ENCODE measurements at regions not wholly inside any gene's neighbourhood (a gene's known extent, or its start where the extent isn't known, plus 50 kb on each side); places are given as distances from the start of the nearest gene placed in this dataset.

DNA sequence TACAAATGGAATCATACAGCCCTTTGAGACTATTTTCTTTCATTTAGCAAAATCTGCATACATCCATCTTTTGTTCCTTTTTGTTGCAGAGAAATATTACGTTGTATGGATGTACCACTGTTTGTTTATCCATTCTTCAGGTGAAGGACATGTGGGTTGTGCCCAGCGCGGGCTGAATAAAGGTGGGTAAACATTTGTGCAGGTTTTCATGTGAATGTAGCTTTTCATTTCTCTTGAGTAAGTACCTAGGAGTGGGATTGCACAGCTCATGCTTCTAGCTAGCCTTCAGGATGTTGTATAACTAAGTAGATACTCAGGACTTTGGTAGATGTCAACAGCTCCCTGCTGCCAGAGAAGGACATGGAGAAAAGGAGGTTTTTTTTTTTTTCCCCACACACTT lies 50.6 kb upstream of the SPRED2 start (continued):
- TF ChIP-seq ZHX2 (IDR thresholded peaks at IDR 0.05; ENCODE audit: low read depth) = no peak
- no peak for TF ChIP-seq ZHX2 (CRISPR knock-in tag; IDR thresholded peaks at IDR 0.05; ENCODE audit: borderline replicate concordance)
- TF ChIP-seq PHB2 (IDR thresholded peaks at IDR 0.05; ENCODE audit: partially characterized antibody) = no peak
- no peak for TF ChIP-seq SMAD9 (CRISPR knock-in tag; IDR thresholded peaks at IDR 0.05)
- TF ChIP-seq, protein P1, sequence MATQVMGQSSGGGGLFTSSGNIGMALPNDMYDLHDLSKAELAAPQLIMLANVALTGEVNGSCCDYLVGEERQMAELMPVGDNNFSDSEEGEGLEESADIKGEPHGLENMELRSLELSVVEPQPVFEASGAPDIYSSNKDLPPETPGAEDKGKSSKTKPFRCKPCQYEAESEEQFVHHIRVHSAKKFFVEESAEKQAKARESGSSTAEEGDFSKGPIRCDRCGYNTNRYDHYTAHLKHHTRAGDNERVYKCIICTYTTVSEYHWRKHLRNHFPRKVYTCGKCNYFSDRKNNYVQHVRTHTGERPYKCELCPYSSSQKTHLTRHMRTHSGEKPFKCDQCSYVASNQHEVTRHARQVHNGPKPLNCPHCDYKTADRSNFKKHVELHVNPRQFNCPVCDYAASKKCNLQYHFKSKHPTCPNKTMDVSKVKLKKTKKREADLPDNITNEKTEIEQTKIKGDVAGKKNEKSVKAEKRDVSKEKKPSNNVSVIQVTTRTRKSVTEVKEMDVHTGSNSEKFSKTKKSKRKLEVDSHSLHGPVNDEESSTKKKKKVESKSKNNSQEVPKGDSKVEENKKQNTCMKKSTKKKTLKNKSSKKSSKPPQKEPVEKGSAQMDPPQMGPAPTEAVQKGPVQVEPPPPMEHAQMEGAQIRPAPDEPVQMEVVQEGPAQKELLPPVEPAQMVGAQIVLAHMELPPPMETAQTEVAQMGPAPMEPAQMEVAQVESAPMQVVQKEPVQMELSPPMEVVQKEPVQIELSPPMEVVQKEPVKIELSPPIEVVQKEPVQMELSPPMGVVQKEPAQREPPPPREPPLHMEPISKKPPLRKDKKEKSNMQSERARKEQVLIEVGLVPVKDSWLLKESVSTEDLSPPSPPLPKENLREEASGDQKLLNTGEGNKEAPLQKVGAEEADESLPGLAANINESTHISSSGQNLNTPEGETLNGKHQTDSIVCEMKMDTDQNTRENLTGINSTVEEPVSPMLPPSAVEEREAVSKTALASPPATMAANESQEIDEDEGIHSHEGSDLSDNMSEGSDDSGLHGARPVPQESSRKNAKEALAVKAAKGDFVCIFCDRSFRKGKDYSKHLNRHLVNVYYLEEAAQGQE (IDR thresholded peaks at IDR 0.05; ENCODE audit: borderline replicate concordance in 1 of 2, low read depth in 1 of 2, low read length in 2 of 2) = 0 out of 4 replicates have a peak, but pooled peaks of 1 of the 2 experiments have one; percentile 16
- TF ChIP-seq MYNN (CRISPR knock-in tag; IDR thresholded peaks at IDR 0.05; ENCODE audit: low read depth) = no peak
- TF ChIP-seq, protein P2, sequence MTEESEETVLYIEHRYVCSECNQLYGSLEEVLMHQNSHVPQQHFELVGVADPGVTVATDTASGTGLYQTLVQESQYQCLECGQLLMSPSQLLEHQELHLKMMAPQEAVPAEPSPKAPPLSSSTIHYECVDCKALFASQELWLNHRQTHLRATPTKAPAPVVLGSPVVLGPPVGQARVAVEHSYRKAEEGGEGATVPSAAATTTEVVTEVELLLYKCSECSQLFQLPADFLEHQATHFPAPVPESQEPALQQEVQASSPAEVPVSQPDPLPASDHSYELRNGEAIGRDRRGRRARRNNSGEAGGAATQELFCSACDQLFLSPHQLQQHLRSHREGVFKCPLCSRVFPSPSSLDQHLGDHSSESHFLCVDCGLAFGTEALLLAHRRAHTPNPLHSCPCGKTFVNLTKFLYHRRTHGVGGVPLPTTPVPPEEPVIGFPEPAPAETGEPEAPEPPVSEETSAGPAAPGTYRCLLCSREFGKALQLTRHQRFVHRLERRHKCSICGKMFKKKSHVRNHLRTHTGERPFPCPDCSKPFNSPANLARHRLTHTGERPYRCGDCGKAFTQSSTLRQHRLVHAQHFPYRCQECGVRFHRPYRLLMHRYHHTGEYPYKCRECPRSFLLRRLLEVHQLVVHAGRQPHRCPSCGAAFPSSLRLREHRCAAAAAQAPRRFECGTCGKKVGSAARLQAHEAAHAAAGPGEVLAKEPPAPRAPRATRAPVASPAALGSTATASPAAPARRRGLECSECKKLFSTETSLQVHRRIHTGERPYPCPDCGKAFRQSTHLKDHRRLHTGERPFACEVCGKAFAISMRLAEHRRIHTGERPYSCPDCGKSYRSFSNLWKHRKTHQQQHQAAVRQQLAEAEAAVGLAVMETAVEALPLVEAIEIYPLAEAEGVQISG (CRISPR knock-in tag; IDR thresholded peaks at IDR 0.05) = no peak
- TF ChIP-seq PRMT3 (CRISPR knock-in tag; IDR thresholded peaks at IDR 0.05; ENCODE audit: borderline replicate concordance, low read depth) = no peak
- peak; percentile 44; the same call in 1 of the 2 replicates for TF ChIP-seq THAP11 (CRISPR knock-in tag; IDR thresholded peaks at IDR 0.05)
- TF ChIP-seq, protein P3, sequence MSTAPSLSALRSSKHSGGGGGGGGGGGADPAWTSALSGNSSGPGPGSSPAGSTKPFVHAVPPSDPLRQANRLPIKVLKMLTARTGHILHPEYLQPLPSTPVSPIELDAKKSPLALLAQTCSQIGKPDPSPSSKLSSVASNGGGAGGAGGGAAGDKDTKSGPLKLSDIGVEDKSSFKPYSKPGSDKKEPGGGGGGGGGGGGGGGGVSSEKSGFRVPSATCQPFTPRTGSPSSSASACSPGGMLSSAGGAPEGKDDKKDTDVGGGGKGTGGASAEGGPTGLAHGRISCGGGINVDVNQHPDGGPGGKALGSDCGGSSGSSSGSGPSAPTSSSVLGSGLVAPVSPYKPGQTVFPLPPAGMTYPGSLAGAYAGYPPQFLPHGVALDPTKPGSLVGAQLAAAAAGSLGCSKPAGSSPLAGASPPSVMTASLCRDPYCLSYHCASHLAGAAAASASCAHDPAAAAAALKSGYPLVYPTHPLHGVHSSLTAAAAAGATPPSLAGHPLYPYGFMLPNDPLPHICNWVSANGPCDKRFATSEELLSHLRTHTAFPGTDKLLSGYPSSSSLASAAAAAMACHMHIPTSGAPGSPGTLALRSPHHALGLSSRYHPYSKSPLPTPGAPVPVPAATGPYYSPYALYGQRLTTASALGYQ (CRISPR knock-in tag; IDR thresholded peaks at IDR 0.05) = 0 out of 2 replicates have a peak, but pooled peaks have one; percentile 35
- no peak for TF ChIP-seq REL (CRISPR knock-in tag; conservative IDR thresholded peaks at IDR 0.05)
- no peak for TF ChIP-seq ZXDC (CRISPR knock-in tag; IDR thresholded peaks at IDR 0.05)
